HFF-Myc (cell line): ENCODE measurements at regions not wholly inside any gene's neighbourhood (a gene's known extent, or its start where the extent isn't known, plus 50 kb on each side); places are given as distances from the start of the nearest gene placed in this dataset.
"Not testable (repeated sequence)": the region's sequence is repeated elsewhere in the genome, so short reads cannot be mapped to it uniquely, and the experiment has no call there.

Source experiments
- DNase-seq: peaks from one replicate; pipeline ENCODE4 v3.0.0-alpha.2; 2011; ENCODE audit warnings: low read depth; ENCODE audit errors: extremely low read depth
- H3K4me3 ChIP-seq: replicated peaks from 2 replicates; pipeline ENCODE4 v1.5.1; 2011; ENCODE audit warnings: low read depth, mild to moderate bottlenecking, control low read depth, low read length
- TF ChIP-seq, protein P1 (sequence below): IDR thresholded peaks from 2 replicates; pipeline ENCODE4 v1.5.1; 2012; ENCODE audit warnings: mild to moderate bottlenecking, low read depth, low read length, control low read depth; ENCODE audit errors: missing control alignments

DNA sequence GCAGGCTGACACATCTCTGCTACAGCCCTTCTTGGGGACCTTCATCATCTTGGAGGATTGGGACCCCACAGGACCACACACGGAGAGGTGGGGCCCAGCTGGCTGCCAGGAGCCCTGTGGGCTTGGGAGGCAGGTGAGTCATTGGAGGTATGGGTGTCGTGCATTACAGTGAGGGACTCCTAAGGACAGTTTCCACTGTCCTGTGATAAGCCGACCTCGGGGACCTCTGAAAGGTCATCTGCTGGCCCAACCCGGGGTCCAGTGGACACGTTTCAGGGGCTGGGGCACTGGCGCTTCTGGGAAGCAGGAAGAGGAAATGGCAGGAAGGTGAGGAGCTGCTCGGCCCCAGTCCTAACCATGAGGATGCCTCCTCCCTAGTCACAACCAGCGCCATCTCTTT is 238.0 kb downstream of the BCL11B start:
- TF ChIP-seq, protein P1, sequence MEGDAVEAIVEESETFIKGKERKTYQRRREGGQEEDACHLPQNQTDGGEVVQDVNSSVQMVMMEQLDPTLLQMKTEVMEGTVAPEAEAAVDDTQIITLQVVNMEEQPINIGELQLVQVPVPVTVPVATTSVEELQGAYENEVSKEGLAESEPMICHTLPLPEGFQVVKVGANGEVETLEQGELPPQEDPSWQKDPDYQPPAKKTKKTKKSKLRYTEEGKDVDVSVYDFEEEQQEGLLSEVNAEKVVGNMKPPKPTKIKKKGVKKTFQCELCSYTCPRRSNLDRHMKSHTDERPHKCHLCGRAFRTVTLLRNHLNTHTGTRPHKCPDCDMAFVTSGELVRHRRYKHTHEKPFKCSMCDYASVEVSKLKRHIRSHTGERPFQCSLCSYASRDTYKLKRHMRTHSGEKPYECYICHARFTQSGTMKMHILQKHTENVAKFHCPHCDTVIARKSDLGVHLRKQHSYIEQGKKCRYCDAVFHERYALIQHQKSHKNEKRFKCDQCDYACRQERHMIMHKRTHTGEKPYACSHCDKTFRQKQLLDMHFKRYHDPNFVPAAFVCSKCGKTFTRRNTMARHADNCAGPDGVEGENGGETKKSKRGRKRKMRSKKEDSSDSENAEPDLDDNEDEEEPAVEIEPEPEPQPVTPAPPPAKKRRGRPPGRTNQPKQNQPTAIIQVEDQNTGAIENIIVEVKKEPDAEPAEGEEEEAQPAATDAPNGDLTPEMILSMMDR, result no peak
- DNase-seq, result no peak
- H3K4me3 ChIP-seq, result no peak overlapping the region

DNA sequence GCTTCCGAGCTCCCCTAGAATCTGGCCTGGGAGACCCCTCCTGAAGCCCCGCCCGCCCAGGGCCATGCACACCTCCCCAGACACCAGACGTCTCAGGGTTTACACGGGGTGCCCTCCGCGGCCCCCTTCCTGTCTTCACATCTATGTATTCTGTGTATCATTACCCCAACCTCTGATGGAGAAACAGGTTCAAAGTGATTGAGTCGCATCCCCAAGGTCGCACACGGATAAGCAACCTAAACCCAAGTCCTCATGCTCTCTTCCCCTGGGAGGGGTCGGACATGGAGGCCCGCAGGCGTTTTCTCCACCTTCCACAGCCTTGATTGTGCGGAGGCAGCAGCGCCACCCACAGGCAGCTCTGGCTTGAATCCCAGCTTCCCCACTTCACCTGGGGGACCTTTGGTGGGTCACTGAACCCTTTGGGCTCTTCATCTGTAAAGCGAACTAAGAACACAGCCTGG is 237.3 kb downstream of the BCL11B start:
- TF ChIP-seq, protein P1, result no peak
- no peak overlapping the region for H3K4me3 ChIP-seq
- DNase-seq, result no peak

DNA sequence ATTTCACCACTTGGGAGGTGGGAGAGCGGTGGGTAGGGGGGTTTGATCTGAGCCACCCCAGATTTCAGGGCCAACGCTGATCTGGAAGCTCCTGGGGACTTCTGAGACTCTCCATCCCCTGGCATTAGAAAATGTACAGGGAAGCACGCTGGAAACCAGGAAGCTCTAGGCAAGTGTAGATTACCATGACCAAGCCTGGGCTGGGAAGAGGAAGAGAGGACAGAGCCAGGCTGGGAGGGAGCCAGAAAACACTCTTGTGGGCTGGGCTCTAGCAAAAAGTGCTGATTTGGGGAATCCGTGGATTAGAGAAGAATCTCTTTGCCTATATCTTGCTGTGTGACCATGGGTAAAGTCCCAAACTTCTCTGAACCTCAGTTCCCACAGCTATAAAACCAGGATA is 236.7 kb downstream of the BCL11B start:
- TF ChIP-seq, protein P1, result no peak
- H3K4me3 ChIP-seq, result no peak overlapping the region
- peak; percentile 7 for DNase-seq

DNA sequence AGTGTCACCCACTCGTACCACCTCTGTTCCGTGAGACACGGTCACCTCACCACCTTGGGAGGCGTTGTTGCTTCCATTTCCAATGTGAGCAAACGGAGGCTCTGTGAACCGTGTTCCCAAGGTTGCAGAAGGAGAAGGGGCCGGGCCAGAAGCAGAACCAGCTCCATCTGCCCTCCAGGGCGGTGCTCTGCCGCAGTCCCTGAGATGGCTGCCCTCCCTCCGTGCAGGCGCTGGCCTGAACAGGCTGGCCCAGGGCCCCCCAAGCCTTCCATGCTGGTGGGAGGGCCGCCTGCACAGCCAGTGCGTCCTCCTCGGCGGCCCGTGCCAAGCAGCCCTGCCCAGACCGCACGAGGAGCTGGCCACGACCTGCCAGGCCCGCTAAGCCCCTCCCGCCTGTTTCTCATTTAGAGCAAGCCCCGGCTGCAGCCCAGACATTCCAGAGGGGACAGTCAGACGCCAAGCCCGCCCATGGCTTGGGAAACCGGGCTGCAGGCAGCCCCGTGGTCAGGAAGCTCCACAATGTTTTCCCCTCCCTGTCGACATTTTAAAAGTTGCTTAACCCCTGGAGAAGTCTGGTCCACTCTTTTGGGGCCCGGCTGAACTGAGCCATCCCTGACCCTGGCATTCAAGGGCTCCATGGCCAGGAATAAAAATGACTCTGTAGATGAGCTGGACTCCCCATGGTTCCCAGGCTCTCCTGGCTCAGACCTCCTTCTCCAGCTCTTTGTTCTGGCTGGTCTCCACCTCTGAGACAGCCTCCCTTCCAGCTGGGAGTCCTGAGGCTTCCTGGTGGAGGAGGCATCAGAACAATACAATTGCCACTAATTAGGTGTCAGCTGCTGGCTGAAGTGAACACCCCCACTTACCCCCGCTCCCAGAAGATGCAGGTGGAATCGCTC is 236.0 kb downstream of the BCL11B start:
- peak; percentile 45 for DNase-seq
- TF ChIP-seq, protein P1, result no peak
- no peak overlapping the region for H3K4me3 ChIP-seq

DNA sequence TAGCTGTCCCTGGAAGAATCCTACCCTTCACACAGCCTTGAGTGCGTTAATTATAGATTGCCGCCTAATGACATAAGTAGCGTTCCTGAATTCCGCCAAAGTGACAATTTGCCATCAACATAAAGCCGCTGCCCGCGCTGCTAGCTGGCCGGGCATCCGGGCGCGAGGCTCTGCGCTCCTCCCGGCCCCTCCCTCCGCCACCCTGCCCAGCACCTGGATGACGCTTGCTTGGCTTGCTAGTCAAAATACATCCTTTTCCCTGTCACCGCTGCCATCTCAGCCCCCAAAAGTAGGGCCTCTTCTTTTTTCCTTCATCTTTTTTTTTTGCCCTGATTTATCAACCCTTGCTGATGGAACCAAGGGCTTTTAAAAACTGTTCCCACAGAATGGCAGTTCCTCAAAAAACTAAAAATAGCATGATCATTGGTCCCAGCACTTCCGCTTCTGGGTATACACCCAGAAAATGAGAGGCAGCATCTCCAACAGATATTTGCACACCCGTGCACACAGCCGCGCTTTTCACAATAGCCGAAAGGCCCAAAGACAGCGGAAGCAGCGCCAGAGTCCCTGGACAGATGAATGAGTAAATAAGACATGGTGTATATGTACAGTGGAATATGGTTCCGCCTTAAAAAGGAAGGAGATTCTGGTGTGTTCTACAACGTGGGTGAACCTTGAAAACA is 235.2 kb downstream of the BCL11B start:
- TF ChIP-seq, protein P1, result no peak
- no peak overlapping the region for H3K4me3 ChIP-seq
- no peak for DNase-seq

DNA sequence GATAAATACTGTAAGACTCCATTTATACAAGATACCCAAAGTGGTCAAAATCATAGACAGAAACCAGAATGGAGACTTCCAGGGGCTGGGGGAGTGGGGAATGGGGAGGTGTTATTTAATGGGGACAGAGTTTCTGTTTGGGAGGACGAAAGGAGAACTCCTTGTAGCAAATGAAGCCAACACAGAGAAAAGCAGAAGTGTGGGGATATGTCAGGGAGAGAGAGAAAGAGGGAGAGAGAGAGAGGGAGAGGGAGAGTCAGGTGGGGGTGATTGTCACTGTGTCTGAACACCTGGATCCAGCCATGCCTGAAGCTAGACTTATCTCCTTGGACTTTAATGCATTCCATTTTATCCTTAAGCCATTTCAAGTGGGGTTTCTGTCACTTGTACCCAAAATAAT is 234.7 kb downstream of the BCL11B start:
- H3K4me3 ChIP-seq, DNase-seq: not testable (repeated sequence)

DNA sequence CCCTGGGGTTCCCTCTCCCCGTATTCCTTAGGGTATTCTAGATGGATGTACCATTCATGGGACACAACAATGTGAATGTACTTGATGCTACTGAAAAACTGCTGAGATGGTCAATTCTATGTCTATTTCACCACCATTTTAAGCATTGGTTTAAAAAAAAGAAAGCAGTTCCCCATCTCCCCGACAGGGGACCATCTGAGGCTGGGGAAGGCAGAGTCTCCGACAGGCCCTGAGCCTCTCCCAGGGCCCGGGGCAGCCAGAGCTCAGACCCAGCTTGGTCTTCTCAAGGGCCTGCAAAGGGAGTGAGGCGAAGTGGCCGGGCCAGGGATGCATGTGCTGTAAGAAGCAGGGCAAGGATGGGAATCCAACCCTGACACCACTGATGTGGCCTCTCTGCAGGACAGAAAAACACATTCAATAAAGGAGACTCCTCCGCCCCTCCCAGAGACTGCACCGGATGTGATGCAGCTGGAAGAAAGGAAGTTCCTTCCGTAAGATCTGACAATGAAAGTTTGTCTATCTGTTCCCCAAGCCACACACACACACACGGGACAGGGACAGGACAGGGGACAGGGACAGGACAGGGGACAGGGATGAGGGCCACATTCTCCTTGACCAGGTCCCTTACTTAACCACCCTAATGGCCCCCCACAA is 234.1 kb downstream of the BCL11B start:
- TF ChIP-seq, protein P1, result no peak
- H3K4me3 ChIP-seq, result no peak overlapping the region
- no peak for DNase-seq
